NCI-H524 (cell line): ENCODE measurements at regions not wholly inside any gene's neighbourhood (a gene's known extent, or its start where the extent isn't known, plus 50 kb on each side); places are given as distances from the start of the nearest gene placed in this dataset.
"Not testable (repeated sequence)": the region's sequence is repeated elsewhere in the genome, so short reads cannot be mapped to it uniquely, and the experiment has no call there.

Source experiments
- DNase-seq, 2 experiments: peaks; one replicate each; lab custom pipeline; 2025; lab: John Stamatoyannopoulos, UW

DNA sequence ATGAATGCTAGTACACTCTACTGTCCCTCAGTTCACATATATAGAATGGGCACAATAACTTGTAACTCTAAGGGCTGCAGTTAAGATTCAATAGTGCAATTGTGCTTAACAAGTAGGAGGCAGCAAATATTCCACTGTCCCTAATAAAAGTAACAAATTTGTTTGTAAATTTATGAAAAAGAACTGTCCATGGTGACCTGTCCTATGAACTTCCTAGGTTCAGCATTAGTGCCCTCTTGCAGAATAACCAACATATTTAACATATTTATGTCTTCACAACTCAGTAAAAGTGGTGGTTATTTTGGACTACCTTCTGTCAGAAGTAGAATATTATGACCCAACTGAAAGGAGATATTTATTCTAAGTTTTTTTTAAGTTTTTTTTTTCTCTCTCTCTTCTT lies 327.8 kb downstream of the CENPW start:
- no peak for DNase-seq

DNA sequence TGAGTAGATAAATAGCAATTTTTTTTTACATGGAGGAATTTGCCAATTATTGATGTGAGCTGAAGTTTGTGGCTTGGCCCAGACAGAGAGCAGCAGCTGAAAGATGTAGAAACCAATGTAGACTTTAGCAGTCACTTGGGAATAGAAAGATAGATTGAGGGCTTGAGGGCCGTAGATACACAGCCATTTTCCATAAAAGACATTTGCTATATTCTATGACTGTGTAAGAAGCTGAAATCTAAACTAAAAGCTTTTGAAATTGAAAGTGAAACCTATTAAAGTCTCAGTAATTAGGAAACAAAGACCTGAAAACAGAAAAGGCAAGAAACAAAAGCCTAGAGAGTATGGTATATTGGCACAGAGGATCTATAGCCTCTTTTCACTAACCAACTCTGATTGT lies 332.7 kb downstream of the CENPW start:
- no peak for DNase-seq

DNA sequence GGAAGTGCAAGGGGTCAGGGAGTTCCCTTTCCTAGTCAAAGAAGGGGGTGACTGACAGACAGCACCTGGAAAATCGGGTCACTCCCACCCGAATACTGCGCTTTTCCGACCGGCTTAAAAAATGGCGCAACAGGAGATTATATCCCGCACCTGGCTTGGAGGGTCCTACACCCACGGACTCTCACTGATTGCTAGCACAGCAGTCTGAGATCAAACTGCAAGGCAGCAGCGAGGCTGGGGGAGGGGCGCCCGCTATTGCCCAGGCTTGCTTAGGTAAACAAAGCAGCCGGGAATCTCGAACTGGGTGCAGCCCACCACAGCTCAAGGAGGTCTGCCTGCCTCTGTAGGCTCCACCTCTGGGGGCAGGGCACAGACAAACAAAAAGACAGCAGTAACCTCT lies 333.8 kb downstream of the CENPW start:
- DNase-seq = not testable (repeated sequence)

DNA sequence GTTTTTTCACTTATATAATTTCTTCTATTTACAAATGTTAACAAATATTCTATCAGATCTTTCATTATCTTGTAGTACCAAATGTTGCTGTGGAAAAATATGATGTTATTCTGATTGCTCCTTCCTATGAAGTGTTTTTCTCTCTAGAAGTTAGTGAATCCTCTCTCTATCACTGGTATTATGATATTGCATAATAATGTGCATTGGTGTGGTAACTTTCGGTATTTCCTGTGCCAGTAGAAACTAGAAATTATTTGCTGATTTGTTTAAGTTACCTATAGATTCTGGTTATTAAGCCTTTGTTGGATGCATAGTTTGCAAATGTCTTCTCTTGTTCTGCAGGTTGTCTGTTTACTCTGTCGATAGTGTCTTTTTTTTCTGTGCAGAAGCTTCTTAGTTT lies 342.5 kb downstream of the CENPW start:
- no peak for DNase-seq

DNA sequence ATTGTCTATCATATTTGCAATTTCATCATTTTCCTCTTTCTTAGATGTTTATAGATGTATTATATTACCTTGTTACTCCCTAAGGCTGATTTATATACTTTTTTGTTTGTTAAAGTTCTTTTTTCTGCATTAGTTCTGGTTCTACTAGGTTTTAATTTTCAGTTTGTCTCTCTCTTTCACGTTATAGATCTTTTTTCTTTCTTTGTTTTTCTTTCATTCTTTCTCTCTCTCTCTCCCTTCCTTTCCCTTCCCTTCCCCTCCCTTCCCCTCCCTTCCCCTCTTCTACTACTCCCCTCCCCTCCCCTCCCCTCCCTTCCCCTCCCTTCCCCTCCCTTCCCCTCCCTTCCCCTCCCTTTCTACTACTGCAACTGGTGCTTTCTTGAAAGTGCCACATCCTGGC lies 345.3 kb downstream of the CENPW start:
- DNase-seq = no peak

DNA sequence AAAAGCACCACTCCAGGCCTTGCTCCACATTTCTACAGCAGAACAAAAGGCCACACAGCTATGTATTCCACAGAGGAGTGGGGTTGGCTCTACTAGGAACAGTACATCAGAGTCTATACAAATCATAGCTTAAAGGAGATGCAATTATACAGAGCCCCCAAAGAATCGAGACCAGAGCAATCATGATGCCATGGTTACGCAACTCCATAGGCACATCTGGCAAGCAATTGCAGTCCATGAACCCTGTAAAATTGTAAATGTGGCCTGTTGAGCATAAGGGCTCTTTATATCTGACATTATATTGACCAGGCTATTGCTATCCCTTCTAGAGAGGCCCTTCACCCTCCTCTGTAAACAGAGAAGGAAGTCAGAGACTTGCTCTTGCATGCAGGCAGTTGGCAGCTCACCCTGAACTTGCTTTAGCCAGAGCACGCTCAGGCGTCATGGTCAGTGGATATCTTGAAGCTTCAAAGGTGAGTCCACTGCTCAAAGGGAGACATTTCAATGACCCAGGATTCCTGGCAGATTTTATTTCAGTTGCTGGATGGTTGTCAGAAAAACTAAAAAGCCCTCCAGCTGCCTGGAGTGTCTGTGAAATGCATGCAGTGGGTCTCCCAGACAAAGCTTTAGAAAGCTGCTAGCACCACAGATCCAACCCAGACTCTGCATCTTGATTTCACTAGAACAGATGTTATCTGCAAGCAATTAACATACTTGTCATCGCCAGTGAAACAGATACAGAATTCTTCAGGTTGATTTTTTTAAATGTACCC lies 357.2 kb downstream of the CENPW start:
- peak in 1 of 2 experiments; percentile 68 for DNase-seq

DNA sequence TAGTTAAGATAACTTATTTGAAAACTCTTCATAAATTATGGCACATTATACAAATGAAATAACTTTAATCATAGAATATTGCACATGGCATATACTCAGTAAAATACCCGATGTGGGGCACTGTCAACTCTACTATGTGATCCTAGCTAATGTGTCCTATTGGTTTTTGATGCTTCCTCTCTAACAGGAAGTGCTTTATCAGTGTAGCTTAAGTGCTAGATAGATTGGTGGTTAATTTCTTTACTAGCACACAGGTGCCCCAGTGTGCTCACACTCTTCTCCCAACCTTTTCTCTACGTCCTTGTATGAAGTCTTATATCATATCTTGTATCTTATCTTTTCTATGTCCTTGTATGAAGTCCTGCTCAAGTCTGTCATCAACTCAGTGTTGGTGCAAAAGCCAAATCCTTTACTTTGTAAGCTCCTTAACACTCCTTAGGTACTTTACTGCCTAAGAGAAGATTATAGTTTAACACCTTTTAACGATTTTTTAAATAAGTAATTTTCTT lies 358.9 kb downstream of the CENPW start:
- DNase-seq = no peak

DNA sequence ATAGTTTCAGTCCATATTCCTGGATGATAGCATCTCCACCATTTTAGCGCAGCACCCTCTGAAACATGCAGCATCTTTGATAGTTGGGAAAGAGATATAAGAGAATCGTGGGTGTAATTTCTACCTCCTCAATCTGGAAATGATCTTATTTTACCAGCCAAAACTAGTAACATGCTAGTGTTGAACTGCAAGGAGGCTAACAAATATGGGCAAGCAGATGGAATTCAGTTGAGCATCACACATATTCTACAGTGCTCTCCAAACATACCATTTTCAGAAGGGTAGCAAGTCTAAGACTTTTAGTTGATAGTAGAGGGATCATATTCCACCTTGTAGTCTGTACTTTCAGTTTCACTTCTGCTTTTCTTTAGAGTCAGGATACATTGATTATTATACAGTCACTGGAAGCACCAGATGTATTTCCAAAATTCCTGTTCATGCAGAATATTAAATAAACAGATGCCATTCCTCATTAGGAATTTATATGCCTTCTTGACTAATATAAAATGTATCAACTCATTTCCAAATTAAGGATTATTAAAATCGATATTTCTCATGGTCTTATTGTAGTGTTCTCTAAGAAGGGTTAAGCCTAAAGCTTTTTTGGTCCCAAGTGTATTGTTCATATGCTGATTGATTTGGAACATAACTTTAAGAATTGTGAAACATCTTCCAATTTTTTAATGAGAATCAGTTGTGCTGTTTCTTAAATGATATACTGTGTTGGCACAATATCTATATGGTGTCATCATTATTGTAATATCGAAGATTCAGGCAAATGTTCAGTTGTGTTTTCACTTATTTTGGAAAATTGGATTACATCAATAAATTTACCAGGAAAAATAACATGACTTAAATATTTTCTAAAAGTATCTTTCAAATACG lies 362.0 kb downstream of the CENPW start:
- no peak for DNase-seq

DNA sequence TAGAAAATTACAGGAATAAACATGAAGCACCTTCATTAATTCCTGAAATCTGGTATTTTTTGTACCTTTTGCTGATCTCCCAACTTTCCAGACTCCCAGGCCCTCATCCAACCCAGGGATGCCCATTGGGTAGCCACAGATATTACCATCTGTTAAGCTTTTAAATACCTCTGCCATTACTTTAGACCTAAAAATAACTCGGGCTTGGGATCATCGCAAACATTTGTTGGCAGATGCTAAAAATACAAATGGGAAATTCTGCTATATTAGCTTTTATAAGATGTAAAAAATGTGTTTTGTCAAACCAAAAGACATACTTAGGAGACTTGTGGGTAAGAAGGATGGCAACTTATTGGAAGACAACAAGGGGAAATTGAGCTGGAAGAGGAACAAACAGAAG lies 376.1 kb downstream of the CENPW start:
- no peak for DNase-seq

DNA sequence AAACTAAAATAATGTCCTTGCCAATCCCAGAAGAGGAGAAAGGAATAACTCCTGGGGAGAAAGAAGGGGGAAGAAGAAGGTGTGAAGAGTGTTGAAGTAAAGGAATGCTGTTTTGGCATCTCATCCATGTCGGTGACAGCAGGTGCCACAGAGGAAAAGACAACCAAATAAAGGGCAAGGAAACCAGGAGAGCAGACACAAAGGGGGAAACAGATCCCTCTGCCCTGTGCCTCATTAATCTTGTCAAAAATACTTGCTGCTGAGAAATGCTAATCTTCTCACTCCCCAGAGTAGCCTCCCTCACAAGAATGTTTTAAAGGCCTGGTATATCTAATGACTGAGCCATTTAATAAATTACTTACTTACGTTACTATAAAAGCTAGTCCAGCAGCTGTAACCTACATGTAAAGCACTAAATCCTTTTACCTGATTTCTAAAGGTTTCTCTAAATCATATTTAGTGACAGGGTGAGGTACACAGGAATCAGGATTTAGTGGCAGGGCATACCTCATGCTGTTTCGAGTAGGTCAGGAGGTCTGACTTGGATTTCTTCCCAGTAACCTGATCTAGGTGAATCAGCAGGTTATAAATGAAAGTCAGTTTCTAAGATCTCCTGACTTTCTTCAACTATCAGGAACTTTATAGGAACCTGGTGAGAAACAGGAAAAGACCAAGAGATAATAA lies 377.1 kb downstream of the CENPW start:
- DNase-seq = no peak

DNA sequence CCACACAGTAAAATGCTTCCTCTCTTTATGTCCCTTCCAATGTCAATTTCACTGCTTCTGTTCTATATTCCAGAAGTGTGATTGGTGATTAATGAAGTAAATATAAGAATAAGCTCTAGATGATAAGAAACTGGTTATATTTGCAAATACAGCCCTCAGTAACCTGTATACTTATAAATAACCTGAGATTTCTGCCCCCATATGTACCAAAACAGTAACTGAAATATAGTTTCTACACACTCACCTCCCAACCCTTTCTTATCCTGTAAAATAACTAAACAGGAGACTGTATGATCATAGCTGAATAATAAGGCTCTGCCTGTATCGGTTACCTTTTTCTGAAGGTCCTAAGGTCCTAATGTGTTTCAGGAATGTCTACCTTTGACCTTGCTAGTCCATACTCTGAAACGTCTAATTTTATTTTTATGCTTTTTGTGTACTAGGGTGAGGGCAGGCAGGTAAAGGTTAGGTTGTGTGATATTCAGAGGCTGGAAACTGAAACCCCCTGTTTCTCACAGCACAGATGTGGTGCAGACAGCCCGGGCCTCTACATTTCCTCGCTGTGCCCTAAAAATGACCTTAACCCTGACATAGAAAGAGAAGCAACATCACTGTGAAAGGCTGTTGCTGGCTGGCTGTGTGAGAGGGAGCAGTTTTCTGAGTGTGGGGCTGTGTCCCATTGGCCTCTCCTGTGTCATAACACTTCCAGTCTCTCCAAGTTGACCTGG lies 378.8 kb downstream of the CENPW start:
- DNase-seq = no peak

DNA sequence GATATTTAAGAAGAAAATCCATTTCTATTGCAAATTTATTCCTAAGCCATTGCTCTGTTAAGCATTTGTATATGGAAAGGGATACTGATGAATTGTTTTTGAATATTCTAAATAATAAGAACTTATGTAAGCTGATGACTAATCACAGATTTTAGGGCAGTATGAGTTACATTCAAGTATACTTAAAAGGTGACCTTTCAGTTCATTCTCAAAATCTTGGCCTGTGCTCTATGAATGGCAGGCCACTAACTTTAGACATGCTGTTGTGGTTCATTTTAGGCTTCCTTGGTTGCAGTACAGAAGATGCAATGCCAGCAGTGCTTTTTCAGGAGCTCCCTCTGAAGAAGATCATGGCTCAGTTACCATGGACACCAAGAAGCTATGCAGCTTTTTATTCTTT lies 380.4 kb downstream of the CENPW start:
- DNase-seq = no peak

DNA sequence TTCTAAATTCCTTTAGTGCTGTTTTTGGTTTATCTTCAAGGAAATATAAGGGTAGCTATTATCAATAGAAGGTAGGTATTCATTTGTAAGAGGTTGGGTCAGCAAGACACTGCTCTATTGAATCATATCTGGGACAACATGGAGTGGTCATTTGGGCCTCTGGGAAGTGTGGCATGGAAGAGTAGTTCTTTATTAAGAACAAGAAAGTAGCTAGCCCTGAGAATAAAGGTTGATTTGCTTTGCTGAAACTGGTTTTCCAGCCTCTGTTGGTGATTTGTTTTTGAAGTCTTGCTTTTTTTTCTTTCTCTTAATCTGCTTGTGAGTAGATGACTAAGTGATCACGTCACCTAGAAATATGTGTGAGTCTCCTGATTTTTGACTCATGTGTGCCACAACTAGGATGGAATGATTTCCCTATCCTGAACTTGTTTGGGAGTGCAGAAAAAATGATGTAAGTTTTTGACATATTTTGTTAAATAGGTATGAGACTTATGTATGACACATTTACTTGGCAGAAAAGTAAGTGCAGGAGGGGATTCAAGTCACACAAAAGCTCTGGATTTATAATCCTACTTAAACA lies 381.8 kb downstream of the CENPW start:
- DNase-seq = no peak

DNA sequence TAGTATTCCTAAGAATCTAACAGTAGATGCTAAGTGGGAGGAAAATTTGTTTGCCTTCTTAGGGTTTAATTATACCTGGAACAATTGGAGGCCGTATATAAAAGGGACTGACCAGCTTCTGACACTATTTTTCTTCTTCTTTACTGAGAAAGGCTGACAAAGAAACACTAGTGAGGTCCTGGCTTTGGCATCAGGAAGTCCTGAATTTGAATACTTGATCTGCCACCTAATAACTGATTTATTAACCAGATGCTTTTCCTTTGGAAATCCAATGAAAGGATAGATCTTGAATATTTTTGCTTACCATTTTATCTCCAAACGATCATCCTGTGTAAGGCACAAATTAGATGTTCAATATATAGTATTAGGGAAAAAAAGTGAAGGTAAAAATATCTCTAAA lies 382.5 kb downstream of the CENPW start:
- no peak for DNase-seq

DNA sequence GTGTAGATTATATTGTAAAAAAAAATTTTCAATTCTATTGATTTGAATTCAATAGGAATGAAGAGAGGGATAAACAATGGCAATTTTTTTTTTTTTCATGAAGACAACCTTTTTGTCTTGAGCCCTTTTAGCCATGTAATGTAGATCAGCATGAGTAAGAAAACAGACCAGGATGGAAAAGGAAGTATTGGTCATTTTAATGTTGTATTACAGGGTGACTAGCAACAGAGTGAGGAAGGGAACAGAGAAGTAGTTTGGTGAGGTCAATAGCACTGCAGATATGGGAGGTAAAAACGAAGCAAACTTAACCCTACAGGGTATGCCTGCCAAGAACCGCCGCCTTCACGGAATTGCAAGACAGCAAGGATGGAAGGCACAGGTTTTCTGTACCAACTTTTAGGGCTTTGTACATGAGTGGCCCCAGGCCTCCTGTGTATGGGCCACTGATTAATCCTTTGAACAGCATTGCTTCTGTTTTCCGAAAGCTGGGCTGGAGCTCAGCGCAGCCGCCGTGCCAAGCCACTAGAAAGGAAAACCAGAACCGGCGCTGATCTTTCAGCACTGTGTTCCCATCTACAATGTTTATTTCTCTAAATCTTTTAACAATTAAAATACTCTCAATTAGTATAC lies 383.7 kb downstream of the CENPW start:
- no peak for DNase-seq

DNA sequence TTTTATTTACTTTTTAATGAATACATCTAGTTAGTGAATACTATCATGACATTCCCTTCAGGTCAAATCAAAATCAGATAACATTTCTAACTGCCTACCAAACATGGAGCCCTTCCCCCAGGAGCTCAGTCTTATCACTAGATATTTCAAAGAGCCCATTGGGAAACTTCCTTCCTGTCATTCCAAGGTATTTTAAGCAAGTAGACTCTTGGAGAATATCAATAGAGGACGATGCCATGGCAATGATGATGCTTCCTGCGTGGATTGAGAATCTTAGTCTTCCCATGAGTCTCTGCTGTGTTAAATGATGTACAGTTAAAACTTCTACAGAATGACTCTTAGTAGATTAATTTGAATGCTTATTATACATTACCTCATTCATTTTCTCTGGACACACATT lies 384.9 kb downstream of the CENPW start:
- DNase-seq = no peak

DNA sequence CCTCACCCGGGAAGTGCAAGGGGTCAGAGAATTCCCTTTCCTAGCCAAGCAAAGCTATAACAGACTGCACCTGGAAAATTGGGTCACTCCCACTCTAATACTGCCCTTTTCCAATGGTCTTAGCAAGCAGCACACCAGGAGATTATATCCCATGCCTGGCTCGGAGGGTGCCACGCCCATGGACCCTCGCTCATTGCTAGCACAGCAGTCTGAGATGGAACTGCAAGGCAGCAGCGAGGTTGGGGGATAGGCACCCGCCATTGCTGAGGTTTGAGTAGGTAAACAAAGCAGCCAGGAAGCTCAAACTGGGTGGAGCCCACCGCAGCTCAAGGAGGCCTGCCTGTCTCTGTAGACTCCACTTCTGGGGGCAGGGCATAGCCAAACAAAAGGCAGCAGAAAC lies 386.5 kb downstream of the CENPW start:
- not testable (repeated sequence) for DNase-seq

DNA sequence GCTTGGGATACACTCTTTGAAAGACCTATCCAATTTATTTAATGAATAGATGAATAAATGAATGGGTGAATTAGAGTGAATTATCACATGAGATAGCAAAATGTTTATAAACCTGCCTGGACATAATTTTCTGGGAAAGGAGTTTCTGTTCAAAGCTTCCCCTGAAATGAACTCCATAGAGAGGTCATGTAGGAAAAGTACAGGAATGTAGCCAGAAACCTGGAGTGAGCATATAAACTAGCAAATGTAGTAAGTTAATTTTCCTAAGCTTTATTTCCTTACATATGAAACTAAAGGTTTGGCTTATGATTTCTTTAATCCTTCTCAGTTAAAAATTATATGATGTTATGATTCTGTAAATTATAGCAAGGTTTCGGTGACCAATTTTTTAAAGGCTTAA lies 380.3 kb upstream of the RSPO3 start:
- no peak for DNase-seq

DNA sequence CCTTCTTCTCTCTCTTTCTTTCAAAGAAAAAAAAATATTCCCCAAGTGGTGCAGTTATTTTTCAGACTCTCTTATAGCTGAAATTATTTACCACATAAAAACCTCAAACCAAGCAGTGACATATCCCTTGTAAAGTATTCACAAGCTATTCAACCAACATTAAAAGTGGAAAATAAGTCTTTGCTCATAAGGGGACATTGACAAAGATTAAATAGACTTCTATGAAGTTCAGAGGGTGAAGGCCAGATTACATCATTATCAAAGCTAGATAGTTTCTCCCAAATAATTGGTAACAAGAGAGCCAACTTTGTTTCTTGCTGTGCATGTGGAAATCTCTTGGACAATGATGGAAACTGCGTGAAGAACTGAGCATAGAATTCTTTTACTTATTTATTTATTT lies 379.8 kb upstream of the RSPO3 start:
- no peak for DNase-seq

DNA sequence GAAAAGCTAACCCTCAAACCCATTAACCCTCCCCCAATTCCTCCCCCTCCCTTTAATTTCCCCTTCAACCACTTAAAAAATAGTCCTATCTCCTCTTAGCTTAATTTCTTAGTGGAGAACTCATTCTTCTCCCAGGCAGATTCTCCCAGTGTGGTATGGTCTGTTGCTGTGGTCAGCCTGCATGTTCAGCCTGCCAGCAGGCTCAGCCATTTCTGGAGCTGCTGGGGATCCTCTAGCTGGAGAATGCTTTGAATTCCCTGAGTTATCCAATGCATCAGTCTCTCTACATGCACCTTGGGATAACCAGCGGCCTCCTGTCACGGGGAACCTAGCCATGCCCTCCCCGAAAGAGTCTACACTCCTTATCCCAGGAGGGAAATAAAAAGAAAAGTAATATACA lies 375.4 kb upstream of the RSPO3 start:
- DNase-seq = no peak
